WTC11 (cell line): ENCODE measurements at regions not wholly inside any gene's neighbourhood (a gene's known extent, or its start where the extent isn't known, plus 50 kb on each side); places are given as distances from the start of the nearest gene placed in this dataset.

Experiments
- ATAC-seq: fragments of 200-7000 bp; cut with Tn5 transposase; 2 replicates; pipeline ENCODE4 v1.10.0; 2021; ENCODE audit warnings: mild to moderate bottlenecking, moderate library complexity
- CTCF ChIA-PET: fragments of 300-600 bp; sonication (Branson Sonifier 250); formaldehyde crosslinking; loops from one replicate; lab custom pipeline; 2021; ENCODE audit warnings: antibody characterized with exemption; lab: Charles Lee
- POLR2A ChIA-PET: fragments of 350-600 bp; sonication (Branson Sonifier 250); formaldehyde crosslinking; loops from one replicate; lab custom pipeline; 2021; ENCODE audit warnings: antibody characterized with exemption; lab: Charles Lee
- DNase-seq: peaks from one replicate; pipeline ENCODE4 v3.0.0; 2021; ENCODE audit warnings: low spot score
- H3K27ac Mint-ChIP-seq: 2 replicates; pipeline ENCODE4 v1.8.0; 2021; ENCODE audit warnings: mixed read lengths
- H3K27me3 Mint-ChIP-seq: 2 replicates; pipeline ENCODE4 v1.8.0; 2021; ENCODE audit warnings: low read depth, mild to moderate bottlenecking, moderate library complexity, mixed read lengths
- H3K36me3 Mint-ChIP-seq: 2 replicates; pipeline ENCODE4 v1.8.0; 2021; ENCODE audit warnings: mixed read lengths
- H3K4me1 Mint-ChIP-seq: 2 replicates; pipeline ENCODE4 v1.8.0; 2022; ENCODE audit warnings: mixed read lengths
- H3K4me3 Mint-ChIP-seq: 2 replicates; pipeline ENCODE4 v1.8.0; 2021; ENCODE audit warnings: mild to moderate bottlenecking, moderate library complexity, mixed read lengths
- H3K9me3 Mint-ChIP-seq: 2 replicates; pipeline ENCODE4 v1.8.0; 2021; ENCODE audit warnings: mixed read lengths
- ESRRA ChIP-seq: sonication (generic); formaldehyde crosslinking; IDR thresholded peaks from 2 replicates; pipeline ENCODE4 v1.8.1; 2022; ENCODE audit warnings: mild to moderate bottlenecking, missing genetic modification reagents, borderline replicate concordance
- KAT7 ChIP-seq: sonication (generic); formaldehyde crosslinking; IDR thresholded peaks from 2 replicates; pipeline ENCODE4 v1.8.1; 2023; ENCODE audit warnings: missing genetic modification reagents, mild to moderate bottlenecking, borderline replicate concordance
- MYBL2 ChIP-seq: sonication (generic); formaldehyde crosslinking; IDR thresholded peaks from 2 replicates; pipeline ENCODE4 v1.8.1; 2023; ENCODE audit warnings: mild to moderate bottlenecking, moderate library complexity, missing genetic modification reagents
- PRRX2 ChIP-seq: fragments of 250-450 bp; sonication (Bioruptor Pico); IDR thresholded peaks from 2 replicates; pipeline ENCODE4 v1.8.0; 2021; ENCODE audit warnings: mild to moderate bottlenecking
- SMAD4 ChIP-seq: sonication (generic); formaldehyde crosslinking; IDR thresholded peaks from 2 replicates; pipeline ENCODE4 v1.8.0; 2022; ENCODE audit warnings: mild to moderate bottlenecking, missing genetic modification reagents
- TCF7 ChIP-seq: sonication (generic); formaldehyde crosslinking; IDR thresholded peaks from 2 replicates; pipeline ENCODE4 v1.8.0; 2022; ENCODE audit warnings: mild to moderate bottlenecking, low read depth, missing genetic modification reagents, moderate library complexity
- ZBTB21 ChIP-seq: sonication (generic); formaldehyde crosslinking; IDR thresholded peaks from 2 replicates; pipeline ENCODE4 v1.8.1; 2023; ENCODE audit warnings: mild to moderate bottlenecking, missing genetic modification reagents, borderline replicate concordance
- ZNF423 ChIP-seq: fragments of 250-450 bp; sonication (Bioruptor Pico); IDR thresholded peaks from 2 replicates; pipeline ENCODE4 v2.1.2; 2022; ENCODE audit warnings: mild to moderate bottlenecking, moderate library complexity
- TF ChIP-seq, protein P1 (sequence below): sonication (generic); formaldehyde crosslinking; IDR thresholded peaks from 2 replicates; pipeline ENCODE4 v1.8.0; 2022; ENCODE audit warnings: mild to moderate bottlenecking, missing genetic modification reagents
- TF ChIP-seq, protein P2 (sequence below): sonication (generic); formaldehyde crosslinking; IDR thresholded peaks from 2 replicates; pipeline ENCODE4 v1.8.0; 2023; ENCODE audit warnings: mild to moderate bottlenecking, missing genetic modification reagents
- TF ChIP-seq, protein P3 (sequence below): sonication (generic); formaldehyde crosslinking; IDR thresholded peaks from 2 replicates; pipeline ENCODE4 v1.8.0; 2022; ENCODE audit warnings: missing genetic modification reagents
- TF ChIP-seq, protein P4 (sequence below): sonication (generic); formaldehyde crosslinking; conservative IDR thresholded peaks from 2 replicates; pipeline ENCODE4 v1.8.1; 2023; ENCODE audit warnings: mild to moderate bottlenecking, low read depth, missing genetic modification reagents, moderate library complexity
- TF ChIP-seq, protein P5 (sequence below): sonication (generic); formaldehyde crosslinking; IDR thresholded peaks from 2 replicates; pipeline ENCODE4 v1.8.1; 2023; ENCODE audit warnings: mild to moderate bottlenecking, missing genetic modification reagents, borderline replicate concordance
- TF ChIP-seq, protein P6 (sequence below): sonication (generic); formaldehyde crosslinking; IDR thresholded peaks from 2 replicates; pipeline ENCODE4 v1.8.0; 2023; ENCODE audit warnings: missing genetic modification reagents
- TF ChIP-seq, protein P7 (sequence below): sonication (generic); formaldehyde crosslinking; IDR thresholded peaks from 2 replicates; pipeline ENCODE4 v1.8.1; 2022; ENCODE audit warnings: missing genetic modification reagents, borderline replicate concordance
- TF ChIP-seq, protein P8 (sequence below): sonication (generic); formaldehyde crosslinking; IDR thresholded peaks from 2 replicates; pipeline ENCODE4 v1.8.0; 2022; ENCODE audit warnings: mild to moderate bottlenecking, missing genetic modification reagents
- TF ChIP-seq, protein P9 (sequence below): sonication (generic); formaldehyde crosslinking; IDR thresholded peaks from 2 replicates; pipeline ENCODE4 v1.8.1; 2023; ENCODE audit warnings: mild to moderate bottlenecking, missing genetic modification reagents

DNA sequence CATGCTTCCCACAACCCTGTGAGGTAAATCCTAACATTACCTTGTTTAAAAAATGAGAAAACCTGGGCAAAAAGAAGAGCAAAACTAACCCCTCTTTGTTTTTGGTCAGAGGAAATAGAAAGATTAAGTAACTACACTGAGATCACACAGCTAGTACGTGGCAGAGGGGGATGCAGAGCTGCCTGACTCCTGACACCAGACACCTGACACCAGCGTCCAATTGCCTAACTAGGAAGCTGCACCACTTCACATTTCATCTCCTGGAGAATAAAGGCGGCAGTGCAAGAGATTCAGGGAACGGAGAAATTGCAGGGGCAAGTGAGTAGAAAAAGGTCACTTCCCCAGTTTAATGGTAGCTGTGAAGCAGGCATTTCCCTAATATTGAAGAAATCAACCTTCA lies 229.3 kb upstream of the PTBP2 start:
- ChIA-PET POLR2A (no interaction called here), CTCF (no interaction called here)
- ATAC-seq (peak; percentile 82), DNase-seq (no peak)
- H3K4me3 Mint-ChIP-seq: no peak overlapping the region
- no peaks in the 10 kb centered on the region for H3K36me3 Mint-ChIP-seq
- peaks cover 2% of the 10 kb centered on the region for H3K9me3 Mint-ChIP-seq
- no peak overlapping the region for H3K27ac Mint-ChIP-seq
- H3K27me3 Mint-ChIP-seq: peaks cover 75% of the 10 kb centered on the region
- peaks cover 21% of the 10 kb centered on the region for H3K4me1 Mint-ChIP-seq
- no peak for TF ChIP-seq TCF7 (CRISPR knock-in tag)
- no peak for TF ChIP-seq ZNF423 (CRISPR knock-in tag)
- TF ChIP-seq, protein P1, sequence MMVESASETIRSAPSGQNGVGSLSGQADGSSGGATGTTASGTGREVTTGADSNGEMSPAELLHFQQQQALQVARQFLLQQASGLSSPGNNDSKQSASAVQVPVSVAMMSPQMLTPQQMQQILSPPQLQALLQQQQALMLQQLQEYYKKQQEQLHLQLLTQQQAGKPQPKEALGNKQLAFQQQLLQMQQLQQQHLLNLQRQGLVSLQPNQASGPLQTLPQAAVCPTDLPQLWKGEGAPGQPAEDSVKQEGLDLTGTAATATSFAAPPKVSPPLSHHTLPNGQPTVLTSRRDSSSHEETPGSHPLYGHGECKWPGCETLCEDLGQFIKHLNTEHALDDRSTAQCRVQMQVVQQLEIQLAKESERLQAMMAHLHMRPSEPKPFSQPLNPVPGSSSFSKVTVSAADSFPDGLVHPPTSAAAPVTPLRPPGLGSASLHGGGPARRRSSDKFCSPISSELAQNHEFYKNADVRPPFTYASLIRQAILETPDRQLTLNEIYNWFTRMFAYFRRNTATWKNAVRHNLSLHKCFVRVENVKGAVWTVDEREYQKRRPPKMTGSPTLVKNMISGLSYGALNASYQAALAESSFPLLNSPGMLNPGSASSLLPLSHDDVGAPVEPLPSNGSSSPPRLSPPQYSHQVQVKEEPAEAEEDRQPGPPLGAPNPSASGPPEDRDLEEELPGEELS (CRISPR knock-in tag): no peak
- no peak for TF ChIP-seq PRRX2 (CRISPR knock-in tag)
- TF ChIP-seq, protein P2, sequence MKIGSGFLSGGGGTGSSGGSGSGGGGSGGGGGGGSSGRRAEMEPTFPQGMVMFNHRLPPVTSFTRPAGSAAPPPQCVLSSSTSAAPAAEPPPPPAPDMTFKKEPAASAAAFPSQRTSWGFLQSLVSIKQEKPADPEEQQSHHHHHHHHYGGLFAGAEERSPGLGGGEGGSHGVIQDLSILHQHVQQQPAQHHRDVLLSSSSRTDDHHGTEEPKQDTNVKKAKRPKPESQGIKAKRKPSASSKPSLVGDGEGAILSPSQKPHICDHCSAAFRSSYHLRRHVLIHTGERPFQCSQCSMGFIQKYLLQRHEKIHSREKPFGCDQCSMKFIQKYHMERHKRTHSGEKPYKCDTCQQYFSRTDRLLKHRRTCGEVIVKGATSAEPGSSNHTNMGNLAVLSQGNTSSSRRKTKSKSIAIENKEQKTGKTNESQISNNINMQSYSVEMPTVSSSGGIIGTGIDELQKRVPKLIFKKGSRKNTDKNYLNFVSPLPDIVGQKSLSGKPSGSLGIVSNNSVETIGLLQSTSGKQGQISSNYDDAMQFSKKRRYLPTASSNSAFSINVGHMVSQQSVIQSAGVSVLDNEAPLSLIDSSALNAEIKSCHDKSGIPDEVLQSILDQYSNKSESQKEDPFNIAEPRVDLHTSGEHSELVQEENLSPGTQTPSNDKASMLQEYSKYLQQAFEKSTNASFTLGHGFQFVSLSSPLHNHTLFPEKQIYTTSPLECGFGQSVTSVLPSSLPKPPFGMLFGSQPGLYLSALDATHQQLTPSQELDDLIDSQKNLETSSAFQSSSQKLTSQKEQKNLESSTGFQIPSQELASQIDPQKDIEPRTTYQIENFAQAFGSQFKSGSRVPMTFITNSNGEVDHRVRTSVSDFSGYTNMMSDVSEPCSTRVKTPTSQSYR (CRISPR knock-in tag): no peak
- TF ChIP-seq, protein P3, sequence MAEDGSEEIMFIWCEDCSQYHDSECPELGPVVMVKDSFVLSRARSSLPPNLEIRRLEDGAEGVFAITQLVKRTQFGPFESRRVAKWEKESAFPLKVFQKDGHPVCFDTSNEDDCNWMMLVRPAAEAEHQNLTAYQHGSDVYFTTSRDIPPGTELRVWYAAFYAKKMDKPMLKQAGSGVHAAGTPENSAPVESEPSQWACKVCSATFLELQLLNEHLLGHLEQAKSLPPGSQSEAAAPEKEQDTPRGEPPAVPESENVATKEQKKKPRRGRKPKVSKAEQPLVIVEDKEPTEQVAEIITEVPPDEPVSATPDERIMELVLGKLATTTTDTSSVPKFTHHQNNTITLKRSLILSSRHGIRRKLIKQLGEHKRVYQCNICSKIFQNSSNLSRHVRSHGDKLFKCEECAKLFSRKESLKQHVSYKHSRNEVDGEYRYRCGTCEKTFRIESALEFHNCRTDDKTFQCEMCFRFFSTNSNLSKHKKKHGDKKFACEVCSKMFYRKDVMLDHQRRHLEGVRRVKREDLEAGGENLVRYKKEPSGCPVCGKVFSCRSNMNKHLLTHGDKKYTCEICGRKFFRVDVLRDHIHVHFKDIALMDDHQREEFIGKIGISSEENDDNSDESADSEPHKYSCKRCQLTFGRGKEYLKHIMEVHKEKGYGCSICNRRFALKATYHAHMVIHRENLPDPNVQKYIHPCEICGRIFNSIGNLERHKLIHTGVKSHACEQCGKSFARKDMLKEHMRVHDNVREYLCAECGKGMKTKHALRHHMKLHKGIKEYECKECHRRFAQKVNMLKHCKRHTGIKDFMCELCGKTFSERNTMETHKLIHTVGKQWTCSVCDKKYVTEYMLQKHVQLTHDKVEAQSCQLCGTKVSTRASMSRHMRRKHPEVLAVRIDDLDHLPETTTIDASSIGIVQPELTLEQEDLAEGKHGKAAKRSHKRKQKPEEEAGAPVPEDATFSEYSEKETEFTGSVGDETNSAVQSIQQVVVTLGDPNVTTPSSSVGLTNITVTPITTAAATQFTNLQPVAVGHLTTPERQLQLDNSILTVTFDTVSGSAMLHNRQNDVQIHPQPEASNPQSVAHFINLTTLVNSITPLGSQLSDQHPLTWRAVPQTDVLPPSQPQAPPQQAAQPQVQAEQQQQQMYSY (CRISPR knock-in tag): no peak
- TF ChIP-seq, protein P4, sequence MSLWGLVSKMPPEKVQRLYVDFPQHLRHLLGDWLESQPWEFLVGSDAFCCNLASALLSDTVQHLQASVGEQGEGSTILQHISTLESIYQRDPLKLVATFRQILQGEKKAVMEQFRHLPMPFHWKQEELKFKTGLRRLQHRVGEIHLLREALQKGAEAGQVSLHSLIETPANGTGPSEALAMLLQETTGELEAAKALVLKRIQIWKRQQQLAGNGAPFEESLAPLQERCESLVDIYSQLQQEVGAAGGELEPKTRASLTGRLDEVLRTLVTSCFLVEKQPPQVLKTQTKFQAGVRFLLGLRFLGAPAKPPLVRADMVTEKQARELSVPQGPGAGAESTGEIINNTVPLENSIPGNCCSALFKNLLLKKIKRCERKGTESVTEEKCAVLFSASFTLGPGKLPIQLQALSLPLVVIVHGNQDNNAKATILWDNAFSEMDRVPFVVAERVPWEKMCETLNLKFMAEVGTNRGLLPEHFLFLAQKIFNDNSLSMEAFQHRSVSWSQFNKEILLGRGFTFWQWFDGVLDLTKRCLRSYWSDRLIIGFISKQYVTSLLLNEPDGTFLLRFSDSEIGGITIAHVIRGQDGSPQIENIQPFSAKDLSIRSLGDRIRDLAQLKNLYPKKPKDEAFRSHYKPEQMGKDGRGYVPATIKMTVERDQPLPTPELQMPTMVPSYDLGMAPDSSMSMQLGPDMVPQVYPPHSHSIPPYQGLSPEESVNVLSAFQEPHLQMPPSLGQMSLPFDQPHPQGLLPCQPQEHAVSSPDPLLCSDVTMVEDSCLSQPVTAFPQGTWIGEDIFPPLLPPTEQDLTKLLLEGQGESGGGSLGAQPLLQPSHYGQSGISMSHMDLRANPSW (CRISPR knock-in tag): no peak
- no peak for TF ChIP-seq ESRRA (CRISPR knock-in tag)
- TF ChIP-seq, protein P5, sequence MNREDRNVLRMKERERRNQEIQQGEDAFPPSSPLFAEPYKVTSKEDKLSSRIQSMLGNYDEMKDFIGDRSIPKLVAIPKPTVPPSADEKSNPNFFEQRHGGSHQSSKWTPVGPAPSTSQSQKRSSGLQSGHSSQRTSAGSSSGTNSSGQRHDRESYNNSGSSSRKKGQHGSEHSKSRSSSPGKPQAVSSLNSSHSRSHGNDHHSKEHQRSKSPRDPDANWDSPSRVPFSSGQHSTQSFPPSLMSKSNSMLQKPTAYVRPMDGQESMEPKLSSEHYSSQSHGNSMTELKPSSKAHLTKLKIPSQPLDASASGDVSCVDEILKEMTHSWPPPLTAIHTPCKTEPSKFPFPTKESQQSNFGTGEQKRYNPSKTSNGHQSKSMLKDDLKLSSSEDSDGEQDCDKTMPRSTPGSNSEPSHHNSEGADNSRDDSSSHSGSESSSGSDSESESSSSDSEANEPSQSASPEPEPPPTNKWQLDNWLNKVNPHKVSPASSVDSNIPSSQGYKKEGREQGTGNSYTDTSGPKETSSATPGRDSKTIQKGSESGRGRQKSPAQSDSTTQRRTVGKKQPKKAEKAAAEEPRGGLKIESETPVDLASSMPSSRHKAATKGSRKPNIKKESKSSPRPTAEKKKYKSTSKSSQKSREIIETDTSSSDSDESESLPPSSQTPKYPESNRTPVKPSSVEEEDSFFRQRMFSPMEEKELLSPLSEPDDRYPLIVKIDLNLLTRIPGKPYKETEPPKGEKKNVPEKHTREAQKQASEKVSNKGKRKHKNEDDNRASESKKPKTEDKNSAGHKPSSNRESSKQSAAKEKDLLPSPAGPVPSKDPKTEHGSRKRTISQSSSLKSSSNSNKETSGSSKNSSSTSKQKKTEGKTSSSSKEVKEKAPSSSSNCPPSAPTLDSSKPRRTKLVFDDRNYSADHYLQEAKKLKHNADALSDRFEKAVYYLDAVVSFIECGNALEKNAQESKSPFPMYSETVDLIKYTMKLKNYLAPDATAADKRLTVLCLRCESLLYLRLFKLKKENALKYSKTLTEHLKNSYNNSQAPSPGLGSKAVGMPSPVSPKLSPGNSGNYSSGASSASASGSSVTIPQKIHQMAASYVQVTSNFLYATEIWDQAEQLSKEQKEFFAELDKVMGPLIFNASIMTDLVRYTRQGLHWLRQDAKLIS (CRISPR knock-in tag): no peak
- TF ChIP-seq SMAD4 (CRISPR knock-in tag): no peak
- TF ChIP-seq, protein P6, sequence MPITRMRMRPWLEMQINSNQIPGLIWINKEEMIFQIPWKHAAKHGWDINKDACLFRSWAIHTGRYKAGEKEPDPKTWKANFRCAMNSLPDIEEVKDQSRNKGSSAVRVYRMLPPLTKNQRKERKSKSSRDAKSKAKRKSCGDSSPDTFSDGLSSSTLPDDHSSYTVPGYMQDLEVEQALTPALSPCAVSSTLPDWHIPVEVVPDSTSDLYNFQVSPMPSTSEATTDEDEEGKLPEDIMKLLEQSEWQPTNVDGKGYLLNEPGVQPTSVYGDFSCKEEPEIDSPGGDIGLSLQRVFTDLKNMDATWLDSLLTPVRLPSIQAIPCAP (CRISPR knock-in tag): no peak
- no peak for TF ChIP-seq ZBTB21 (CRISPR knock-in tag)
- TF ChIP-seq, protein P7, sequence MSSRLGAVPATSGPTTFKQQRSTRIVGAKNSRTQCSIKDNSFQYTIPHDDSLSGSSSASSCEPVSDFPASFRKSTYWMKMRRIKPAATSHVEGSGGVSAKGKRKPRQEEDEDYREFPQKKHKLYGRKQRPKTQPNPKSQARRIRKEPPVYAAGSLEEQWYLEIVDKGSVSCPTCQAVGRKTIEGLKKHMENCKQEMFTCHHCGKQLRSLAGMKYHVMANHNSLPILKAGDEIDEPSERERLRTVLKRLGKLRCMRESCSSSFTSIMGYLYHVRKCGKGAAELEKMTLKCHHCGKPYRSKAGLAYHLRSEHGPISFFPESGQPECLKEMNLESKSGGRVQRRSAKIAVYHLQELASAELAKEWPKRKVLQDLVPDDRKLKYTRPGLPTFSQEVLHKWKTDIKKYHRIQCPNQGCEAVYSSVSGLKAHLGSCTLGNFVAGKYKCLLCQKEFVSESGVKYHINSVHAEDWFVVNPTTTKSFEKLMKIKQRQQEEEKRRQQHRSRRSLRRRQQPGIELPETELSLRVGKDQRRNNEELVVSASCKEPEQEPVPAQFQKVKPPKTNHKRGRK (CRISPR knock-in tag): no peak
- TF ChIP-seq, protein P8, sequence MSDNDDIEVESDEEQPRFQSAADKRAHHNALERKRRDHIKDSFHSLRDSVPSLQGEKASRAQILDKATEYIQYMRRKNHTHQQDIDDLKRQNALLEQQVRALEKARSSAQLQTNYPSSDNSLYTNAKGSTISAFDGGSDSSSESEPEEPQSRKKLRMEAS (CRISPR knock-in tag): no peak
- TF ChIP-seq KAT7 (CRISPR knock-in tag): no peak
- no peak for TF ChIP-seq MYBL2 (CRISPR knock-in tag)
- TF ChIP-seq, protein P9, sequence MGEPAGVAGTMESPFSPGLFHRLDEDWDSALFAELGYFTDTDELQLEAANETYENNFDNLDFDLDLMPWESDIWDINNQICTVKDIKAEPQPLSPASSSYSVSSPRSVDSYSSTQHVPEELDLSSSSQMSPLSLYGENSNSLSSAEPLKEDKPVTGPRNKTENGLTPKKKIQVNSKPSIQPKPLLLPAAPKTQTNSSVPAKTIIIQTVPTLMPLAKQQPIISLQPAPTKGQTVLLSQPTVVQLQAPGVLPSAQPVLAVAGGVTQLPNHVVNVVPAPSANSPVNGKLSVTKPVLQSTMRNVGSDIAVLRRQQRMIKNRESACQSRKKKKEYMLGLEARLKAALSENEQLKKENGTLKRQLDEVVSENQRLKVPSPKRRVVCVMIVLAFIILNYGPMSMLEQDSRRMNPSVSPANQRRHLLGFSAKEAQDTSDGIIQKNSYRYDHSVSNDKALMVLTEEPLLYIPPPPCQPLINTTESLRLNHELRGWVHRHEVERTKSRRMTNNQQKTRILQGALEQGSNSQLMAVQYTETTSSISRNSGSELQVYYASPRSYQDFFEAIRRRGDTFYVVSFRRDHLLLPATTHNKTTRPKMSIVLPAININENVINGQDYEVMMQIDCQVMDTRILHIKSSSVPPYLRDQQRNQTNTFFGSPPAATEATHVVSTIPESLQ (CRISPR knock-in tag): no peak
